K562 (cell line): ENCODE measurements at regions not wholly inside any gene's neighbourhood (a gene's known extent, or its start where the extent isn't known, plus 50 kb on each side); places are given as distances from the start of the nearest gene placed in this dataset.

Experiments
- BCL6 ChIP-seq: fragments of 250-450 bp; sonication (Bioruptor Pico); IDR thresholded peaks from 2 replicates; pipeline ENCODE4 v1.4.0; 2020
- CTCF ChIP-seq, 3 experiments: IDR thresholded peaks in 2 of 3; conservative IDR thresholded peaks in 1 of 3; 2 replicates each; pipeline ENCODE4 v1.5.1; 2011 to 2012; ENCODE audit warnings: low read length in 3 of 3, mild to moderate bottlenecking in 3 of 3, control low read depth in 2 of 3, improper control_type of control experiment in 1 of 3, inconsistent platforms in 1 of 3, low read depth in 1 of 3, mixed read lengths in 1 of 3, moderate library complexity in 1 of 3; ENCODE audit not compliant: insufficient read depth in 2 of 3
- E2F3 ChIP-seq: fragments of 250-450 bp; sonication (Bioruptor Pico); IDR thresholded peaks from 2 replicates; pipeline ENCODE4 v1.4.0; 2020; ENCODE audit warnings: mild to moderate bottlenecking
- ETS1 ChIP-seq: conservative IDR thresholded peaks from 2 replicates; pipeline ENCODE4 v1.6.1; 2011; ENCODE audit warnings: low read depth, mild to moderate bottlenecking, low read length; ENCODE audit not compliant: control insufficient read depth
- FOXK1 ChIP-seq: sonication (generic); formaldehyde crosslinking; IDR thresholded peaks from 2 replicates; pipeline ENCODE4 v1.8.0; 2022; ENCODE audit warnings: missing genetic modification reagents, mild to moderate bottlenecking, borderline replicate concordance
- FOXK2 ChIP-seq, 2 experiments: fragments of 450-650 bp; IDR thresholded peaks in 1 of 2; conservative IDR thresholded peaks in 1 of 2; 2 replicates each; pipeline ENCODE4 v1.6.1; 2016; ENCODE audit warnings: low read depth in 2 of 2, mild to moderate bottlenecking in 1 of 2
- GABPA ChIP-seq: fragments of 200-800 bp; sonication (Bioruptor generic); conservative IDR thresholded peaks from 2 replicates; pipeline ENCODE4 v1.6.1; 2016; ENCODE audit warnings: low read depth, missing genetic modification characterization, missing compliant biosample characterization
- POLR2AphosphoS2 ChIP-seq: IDR thresholded peaks from 2 replicates; pipeline ENCODE4 v1.6.1; 2012; ENCODE audit warnings: low read length, improper control_type of control experiment
- SFPQ ChIP-seq: fragments of 200-400 bp; formaldehyde crosslinking; IDR thresholded peaks from 2 replicates; pipeline ENCODE4 v1.6.1; 2017; ENCODE audit warnings: mild to moderate bottlenecking, low read depth, low read length, moderate library complexity
- ZNF586 ChIP-seq: fragments of 450-650 bp; formaldehyde crosslinking; conservative IDR thresholded peaks from 2 replicates; pipeline ENCODE4 v1.4.0; 2020; ENCODE audit warnings: mild to moderate bottlenecking, moderate library complexity
- ZNF79 ChIP-seq: fragments of 250-450 bp; sonication (Bioruptor Pico); IDR thresholded peaks from 2 replicates; pipeline ENCODE4 v1.4.0; 2020; ENCODE audit warnings: low read depth, mild to moderate bottlenecking, moderate library complexity

DNA sequence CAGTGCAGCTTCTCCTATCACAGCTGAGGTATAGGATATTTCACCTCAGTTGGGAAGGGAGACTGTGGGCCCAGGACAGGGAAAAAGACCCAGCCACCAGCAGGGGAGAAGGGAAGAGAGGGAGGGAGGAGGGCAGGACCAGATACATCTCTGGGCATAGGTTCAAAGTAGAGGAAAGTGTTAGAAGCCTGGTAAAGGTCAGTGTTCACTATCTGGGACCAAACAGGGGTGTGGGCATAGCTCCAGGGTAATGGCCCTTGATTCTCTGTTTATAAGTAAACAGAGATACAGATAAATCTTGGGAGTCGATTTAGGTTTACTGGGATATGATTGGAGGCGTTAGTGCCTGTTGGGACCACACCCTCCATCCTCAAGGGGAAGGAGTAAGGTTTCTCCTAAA is 266.2 kb downstream of the LRFN2 start:
- no peak for TF ChIP-seq E2F3 (CRISPR knock-in tag)
- no peak for TF ChIP-seq POLR2AphosphoS2
- no peak for TF ChIP-seq CTCF (IDR thresholded peaks at IDR 0.05 in 2 of 3, conservative IDR thresholded peaks at IDR 0.05 in 1 of 3; ENCODE audit: insufficient read depth in 2 of 3, low read depth in 1 of 3, low read length in 3 of 3)
- no peak for TF ChIP-seq FOXK2 (conservative IDR thresholded peaks at IDR 0.05 in 1 of 2, IDR thresholded peaks at IDR 0.05 in 1 of 2; ENCODE audit: low read depth in 2 of 2)
- no peak for TF ChIP-seq ETS1
- no peak for TF ChIP-seq ZNF586 (CRISPR knock-in tag)
- no peak for TF ChIP-seq GABPA (tag)
- no peak for TF ChIP-seq ZNF79 (CRISPR knock-in tag)
- no peak for TF ChIP-seq SFPQ
- TF ChIP-seq BCL6 (CRISPR knock-in tag): no peak
- no peak for TF ChIP-seq FOXK1 (CRISPR knock-in tag)
